Urinary bladder (tissue), 3 donors: ENCODE measurements at regions not wholly inside any gene's neighbourhood (a gene's known extent, or its start where the extent isn't known, plus 50 kb on each side); places are given as distances from the start of the nearest gene placed in this dataset.

Source experiments
- DNase-seq: peaks from one replicate; pipeline ENCODE4 v3.0.0-alpha.2; 2015; ENCODE audit errors: extremely low spot score
- H3K27ac ChIP-seq: one replicate; pipeline ENCODE4 v1.5.1; 2013; ENCODE audit warnings: low read depth, mild to moderate bottlenecking, moderate library complexity
- H3K36me3 ChIP-seq: one replicate; pipeline ENCODE4 v1.6.1; 2013; ENCODE audit warnings: mild to moderate bottlenecking, moderate library complexity; ENCODE audit not compliant: insufficient read depth
- H3K4me1 ChIP-seq: one replicate; pipeline ENCODE4 v1.6.1; 2013; ENCODE audit warnings: mild to moderate bottlenecking, moderate library complexity; ENCODE audit not compliant: insufficient read depth
- H3K4me3 ChIP-seq: one replicate; pipeline ENCODE4 v1.5.1; 2013; ENCODE audit warnings: low read depth, low read length
- WGBS: extraction: QIAGEN DNeasy Blood & Tissue Kit; methylation state at CpG from one replicate; pipeline ENCODE4 v1.1.7; 2013; 5-methylcytosine and 5-hydroxymethylcytosine counted together
- donor health status: healthy with polysubstance abuse.
- donor health status: healthy.

- DNase-seq = no peak
- H3K27ac ChIP-seq = no peak overlapping the region
- no peaks in the 10 kb centered on the region for H3K36me3 ChIP-seq
- WGBS = 83% methylated on average over 3 of the region's 3 CpGs
- H3K4me3 ChIP-seq = no peak overlapping the region
- no peaks in the 10 kb centered on the region for H3K4me1 ChIP-seq
Observed at GRCh38 chr1:239840790-239841189, 250.9 kb upstream of the FMN2 start.

- Histone ChIP-seq H3K4me1 (no peaks in the 10 kb centered on the region), H3K27ac (no peak overlapping the region), H3K36me3 (no peaks in the 10 kb centered on the region), H3K4me3 (no peak overlapping the region)
- WGBS = 97% methylated on average over 2 of the region's 2 CpGs
- DNase-seq = no peak
Observed at GRCh38 chr1:239841631-239842030, 250.1 kb upstream of the FMN2 start.

DNA sequence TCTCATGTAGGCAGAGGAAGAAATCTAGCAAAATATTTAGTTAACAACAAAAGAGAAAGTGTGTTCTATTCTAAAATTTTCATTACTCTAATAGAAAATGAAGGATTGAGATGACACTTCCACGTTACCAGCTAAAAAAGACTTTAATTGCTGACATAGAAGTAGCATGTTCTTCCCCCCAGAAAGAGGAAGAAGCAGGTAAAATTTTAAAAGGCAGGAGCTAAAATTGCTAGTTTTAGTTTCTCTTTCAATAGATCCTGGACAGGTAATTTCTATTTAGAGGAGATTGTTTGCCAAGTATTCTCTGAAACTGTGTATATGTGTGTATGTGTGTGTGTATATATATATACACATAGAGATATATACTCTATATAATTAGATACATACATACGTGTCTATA is 248.1 kb upstream of the FMN2 start:
- H3K4me3 ChIP-seq = no peak overlapping the region
- DNase-seq = no peak
- no peak overlapping the region for H3K27ac ChIP-seq
- 78% methylated on average over 2 of the region's 2 CpGs for WGBS
- no peaks in the 10 kb centered on the region for H3K4me1 ChIP-seq
- no peaks in the 10 kb centered on the region for H3K36me3 ChIP-seq

GRCh38 chr1:239844833-239845232 is 246.8 kb upstream of the FMN2 start:
- no peak for DNase-seq
- Histone ChIP-seq H3K36me3 (no peaks in the 10 kb centered on the region), H3K4me3 (no peak overlapping the region), H3K27ac (no peak overlapping the region), H3K4me1 (no peaks in the 10 kb centered on the region)
- WGBS = 44% methylated on average over 1 of the region's 1 CpG

DNA sequence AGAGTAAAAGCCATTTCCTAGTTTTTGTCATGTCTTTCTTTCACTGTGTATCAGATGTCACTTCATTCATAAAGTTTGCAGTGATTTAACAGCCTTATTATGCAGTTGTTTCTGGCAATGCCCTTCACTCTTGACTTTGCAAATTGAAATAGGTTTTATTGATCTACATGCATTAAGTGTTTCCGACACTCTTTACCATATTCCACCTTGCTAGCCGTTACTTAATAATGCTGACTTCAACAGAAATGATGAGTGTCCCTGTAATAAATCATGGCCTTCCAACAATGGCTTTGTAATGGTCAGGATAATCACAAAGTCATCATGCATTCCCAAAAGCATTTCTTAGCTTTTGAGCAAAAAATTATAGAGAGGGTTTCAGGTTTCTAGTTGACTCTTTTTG is 236.8 kb upstream of the FMN2 start:
- no peaks in the 10 kb centered on the region for H3K4me1 ChIP-seq
- whole genome bisulfite sequencing = 88% methylated on average over 2 of the region's 2 CpGs
- DNase-seq = no peak
- H3K36me3 ChIP-seq = no peaks in the 10 kb centered on the region
- H3K4me3 ChIP-seq = no peak overlapping the region
- no peak overlapping the region for H3K27ac ChIP-seq

DNA sequence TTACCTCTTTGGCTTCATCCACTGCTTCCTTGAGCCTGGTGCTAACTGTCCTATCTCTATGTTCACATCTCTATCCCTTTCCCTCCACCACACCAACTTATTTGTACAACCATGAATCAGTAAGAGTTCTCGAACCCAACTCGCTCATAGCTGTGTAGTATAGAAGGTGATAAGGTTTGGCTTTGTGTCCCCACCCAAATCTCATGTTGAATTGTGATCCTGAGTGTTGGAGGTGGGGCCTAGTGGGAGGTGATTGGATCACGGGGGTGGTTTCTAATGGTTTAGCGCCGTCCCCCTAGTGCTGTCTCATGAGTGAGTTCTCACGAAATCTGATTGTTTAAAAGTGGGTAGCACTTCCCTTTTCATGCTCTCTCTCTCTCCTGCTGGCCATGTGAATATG is 235.6 kb upstream of the FMN2 start:
- WGBS = 80% methylated on average over 6 of the region's 6 CpGs
- Histone ChIP-seq H3K36me3 (no peaks in the 10 kb centered on the region), H3K27ac (no peak overlapping the region), H3K4me1 (no peaks in the 10 kb centered on the region), H3K4me3 (no peak overlapping the region)
- DNase-seq = no peak

DNA sequence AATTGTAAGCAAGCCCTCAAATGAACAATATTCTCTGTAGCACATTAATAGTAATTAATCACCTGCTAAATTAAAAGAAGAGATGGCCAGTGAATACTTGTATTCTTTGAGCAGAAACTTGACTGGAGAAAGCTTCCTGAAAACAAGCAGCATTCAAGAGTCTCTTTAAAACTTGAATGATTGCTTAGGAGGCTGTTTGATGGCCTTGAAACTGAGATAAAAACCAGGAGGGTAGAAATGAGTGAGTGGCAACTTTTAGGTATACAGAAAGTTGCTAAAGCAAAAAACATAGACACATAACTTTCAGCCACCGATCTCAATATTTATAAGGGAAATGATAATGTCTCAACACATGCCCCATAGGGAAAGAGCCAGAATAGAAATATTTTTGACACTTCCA is 234.8 kb upstream of the FMN2 start:
- DNase-seq = no peak
- no peaks in the 10 kb centered on the region for H3K4me1 ChIP-seq
- no peaks in the 10 kb centered on the region for H3K36me3 ChIP-seq
- 77% methylated on average over 1 of the region's 1 CpG for WGBS
- no peak overlapping the region for H3K27ac ChIP-seq
- H3K4me3 ChIP-seq = no peak overlapping the region

DNA sequence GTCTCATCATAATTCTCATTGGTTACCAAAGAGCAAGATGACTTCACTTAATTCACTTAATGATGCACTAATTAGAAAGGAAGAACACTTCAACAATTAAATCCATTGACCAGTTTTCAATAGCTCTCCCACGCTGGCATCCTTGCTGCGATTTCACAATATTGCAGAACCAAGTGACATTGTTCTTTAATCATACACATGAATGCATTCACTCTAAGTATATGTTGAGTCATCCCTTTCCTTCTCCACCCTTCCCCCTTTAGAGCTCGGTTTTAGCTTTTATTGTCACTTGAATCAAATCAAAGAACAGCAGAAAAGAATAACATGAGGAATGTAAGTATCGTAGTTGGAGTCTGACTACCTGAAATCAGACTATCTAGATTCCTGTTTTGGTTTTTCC is 233.6 kb upstream of the FMN2 start:
- Histone ChIP-seq H3K27ac (no peak overlapping the region), H3K36me3 (no peaks in the 10 kb centered on the region), H3K4me1 (no peaks in the 10 kb centered on the region), H3K4me3 (no peak overlapping the region)
- 74% methylated on average over 4 of the region's 4 CpGs for WGBS
- no peak for DNase-seq

- H3K27ac ChIP-seq = no peak overlapping the region
- 90% methylated on average over 5 of the region's 5 CpGs for WGBS
- no peaks in the 10 kb centered on the region for H3K4me1 ChIP-seq
- H3K36me3 ChIP-seq = no peaks in the 10 kb centered on the region
- no peak overlapping the region for H3K4me3 ChIP-seq
- no peak for DNase-seq
Observed at GRCh38 chr1:239858529-239858928, 233.2 kb upstream of the FMN2 start.

DNA sequence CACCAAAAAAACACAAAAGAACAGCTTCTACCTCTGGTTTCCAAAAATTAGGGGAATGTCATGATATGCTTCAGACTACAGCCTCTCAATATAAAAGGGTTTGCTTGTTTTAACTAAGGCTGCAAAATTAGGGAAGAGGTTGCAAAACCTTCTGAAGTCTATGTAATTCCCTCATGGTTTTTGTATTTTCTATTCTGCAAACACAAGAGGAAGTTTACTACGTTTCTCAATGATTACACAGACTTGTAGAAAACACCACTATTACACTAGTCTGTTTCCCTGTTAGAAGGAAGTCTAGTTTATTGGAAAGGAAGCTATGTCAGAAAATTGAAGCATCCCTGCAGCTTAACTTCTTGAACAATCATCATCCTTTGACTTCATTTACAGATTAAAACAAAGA is 229.7 kb upstream of the FMN2 start:
- no peak for DNase-seq
- WGBS = 49% methylated on average over 1 of the region's 1 CpG
- no peak overlapping the region for H3K27ac ChIP-seq
- H3K4me3 ChIP-seq = no peak overlapping the region
- H3K36me3 ChIP-seq = no peaks in the 10 kb centered on the region
- H3K4me1 ChIP-seq = no peaks in the 10 kb centered on the region

- no peaks in the 10 kb centered on the region for H3K36me3 ChIP-seq
- DNase-seq = no peak
- H3K27ac ChIP-seq = no peak overlapping the region
- WGBS = 84% methylated on average over 13 of the region's 13 CpGs
- no peak overlapping the region for H3K4me3 ChIP-seq
- H3K4me1 ChIP-seq = no peaks in the 10 kb centered on the region
Observed at GRCh38 chr1:239868058-239868832, 223.4 kb upstream of the FMN2 start.

- Histone ChIP-seq H3K27ac (no peak overlapping the region), H3K4me3 (no peak overlapping the region), H3K36me3 (no peaks in the 10 kb centered on the region), H3K4me1 (no peaks in the 10 kb centered on the region)
- 74% methylated on average over 6 of the region's 6 CpGs for WGBS
- DNase-seq = no peak
Observed at GRCh38 chr1:239870194-239870593, 221.5 kb upstream of the FMN2 start.

DNA sequence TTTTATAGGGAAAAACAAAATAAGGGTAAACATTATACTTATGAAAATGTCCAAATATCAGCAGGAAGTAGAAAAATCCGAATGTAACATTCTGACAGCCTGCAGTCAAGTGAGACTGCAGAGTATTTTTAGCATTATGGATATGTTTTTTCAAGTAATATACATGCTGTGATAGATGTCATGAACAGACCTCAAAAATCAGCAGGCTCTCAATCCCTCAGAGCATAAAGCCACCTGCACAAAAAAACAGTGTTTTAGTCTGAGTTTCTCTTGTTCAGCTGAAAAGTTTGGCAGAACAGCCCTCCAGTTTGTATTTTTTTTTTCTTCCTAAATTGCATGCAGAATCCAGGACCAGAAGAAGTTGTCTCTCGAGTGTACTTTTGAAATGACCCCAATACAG is 219.1 kb upstream of the FMN2 start:
- Histone ChIP-seq H3K4me1 (no peaks in the 10 kb centered on the region), H3K4me3 (no peak overlapping the region), H3K27ac (no peak overlapping the region), H3K36me3 (no peaks in the 10 kb centered on the region)
- no peak for DNase-seq
- WGBS = 42% methylated on average over 2 of the region's 2 CpGs

DNA sequence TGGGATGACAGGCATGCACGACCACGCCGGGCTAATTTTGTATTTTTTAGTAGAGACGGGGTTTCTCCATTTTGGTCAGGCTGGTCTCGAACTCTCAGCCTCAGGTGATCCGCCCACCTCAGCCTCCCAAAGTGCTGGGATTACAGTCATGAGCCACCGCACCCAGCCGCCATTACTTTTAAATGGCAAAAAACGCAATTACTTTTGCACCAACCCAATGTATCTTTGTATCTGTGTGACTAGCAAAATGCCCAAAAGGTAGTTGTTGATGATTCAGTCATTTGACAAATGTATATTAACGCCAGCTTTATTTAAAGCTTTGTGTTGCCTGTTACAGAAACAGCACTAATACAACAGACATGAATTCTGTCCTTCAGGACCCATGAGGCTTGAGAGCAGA is 216.9 kb upstream of the FMN2 start:
- Histone ChIP-seq H3K27ac (no peak overlapping the region), H3K36me3 (no peaks in the 10 kb centered on the region), H3K4me1 (no peaks in the 10 kb centered on the region), H3K4me3 (no peak overlapping the region)
- WGBS = 97% methylated on average over 10 of the region's 10 CpGs
- DNase-seq = no peak
